WTC11 (cell line): ENCODE measurements at regions not wholly inside any gene's neighbourhood (a gene's known extent, or its start where the extent isn't known, plus 50 kb on each side); places are given as distances from the start of the nearest gene placed in this dataset.

ENCODE experiments used
- ATF3 ChIP-seq: sonication (generic); formaldehyde crosslinking; conservative IDR thresholded peaks from 2 replicates; pipeline ENCODE4 v1.8.1; 2022; ENCODE audit warnings: mild to moderate bottlenecking, missing genetic modification reagents
- ATF6 ChIP-seq: sonication (generic); formaldehyde crosslinking; IDR thresholded peaks from 2 replicates; pipeline ENCODE4 v1.8.1; 2023; ENCODE audit warnings: mild to moderate bottlenecking, missing genetic modification reagents
- CTCF ChIP-seq: fragments of 200-600 bp; IDR thresholded peaks from 2 replicates; pipeline ENCODE4 v1.8.0; 2022; ENCODE audit warnings: antibody characterized with exemption
- FOXK1 ChIP-seq: sonication (generic); formaldehyde crosslinking; IDR thresholded peaks from 2 replicates; pipeline ENCODE4 v1.8.0; 2022; ENCODE audit warnings: mild to moderate bottlenecking, moderate library complexity, missing genetic modification reagents
- IRF1 ChIP-seq: sonication (generic); formaldehyde crosslinking; IDR thresholded peaks from 2 replicates; pipeline ENCODE4 v1.8.0; 2023; ENCODE audit warnings: missing genetic modification reagents
- JUN ChIP-seq: sonication (generic); formaldehyde crosslinking; IDR thresholded peaks from 2 replicates; pipeline ENCODE4 v1.8.0; 2023; ENCODE audit warnings: mild to moderate bottlenecking, missing genetic modification reagents
- KAT7 ChIP-seq: sonication (generic); formaldehyde crosslinking; IDR thresholded peaks from 2 replicates; pipeline ENCODE4 v1.8.1; 2023; ENCODE audit warnings: missing genetic modification reagents, mild to moderate bottlenecking, borderline replicate concordance
- USF2 ChIP-seq: sonication (generic); formaldehyde crosslinking; IDR thresholded peaks from 2 replicates; pipeline ENCODE4 v1.8.1; 2023; ENCODE audit warnings: mild to moderate bottlenecking, missing genetic modification reagents, moderate library complexity
- ZNF219 ChIP-seq: sonication (generic); formaldehyde crosslinking; IDR thresholded peaks from 2 replicates; pipeline ENCODE4 v1.8.0; 2023; ENCODE audit warnings: missing genetic modification reagents, mild to moderate bottlenecking, borderline replicate concordance
- TF ChIP-seq, protein P1 (sequence below): sonication (generic); formaldehyde crosslinking; IDR thresholded peaks from 2 replicates; pipeline ENCODE4 v1.8.1; 2022; ENCODE audit warnings: low read depth, missing genetic modification reagents, borderline replicate concordance
- TF ChIP-seq, protein P2 (sequence below): sonication (generic); formaldehyde crosslinking; IDR thresholded peaks from 2 replicates; pipeline ENCODE4 v1.8.0; 2022; ENCODE audit warnings: mild to moderate bottlenecking, missing genetic modification reagents
- TF ChIP-seq, protein P3 (sequence below): sonication (generic); formaldehyde crosslinking; IDR thresholded peaks from 2 replicates; pipeline ENCODE4 v1.8.0; 2022; ENCODE audit warnings: mild to moderate bottlenecking, missing genetic modification reagents

- TF ChIP-seq ZNF219, result no peak
- TF ChIP-seq CTCF, result no peak
- TF ChIP-seq ATF6 (CRISPR knock-in tag), result no peak
- TF ChIP-seq, protein P1, sequence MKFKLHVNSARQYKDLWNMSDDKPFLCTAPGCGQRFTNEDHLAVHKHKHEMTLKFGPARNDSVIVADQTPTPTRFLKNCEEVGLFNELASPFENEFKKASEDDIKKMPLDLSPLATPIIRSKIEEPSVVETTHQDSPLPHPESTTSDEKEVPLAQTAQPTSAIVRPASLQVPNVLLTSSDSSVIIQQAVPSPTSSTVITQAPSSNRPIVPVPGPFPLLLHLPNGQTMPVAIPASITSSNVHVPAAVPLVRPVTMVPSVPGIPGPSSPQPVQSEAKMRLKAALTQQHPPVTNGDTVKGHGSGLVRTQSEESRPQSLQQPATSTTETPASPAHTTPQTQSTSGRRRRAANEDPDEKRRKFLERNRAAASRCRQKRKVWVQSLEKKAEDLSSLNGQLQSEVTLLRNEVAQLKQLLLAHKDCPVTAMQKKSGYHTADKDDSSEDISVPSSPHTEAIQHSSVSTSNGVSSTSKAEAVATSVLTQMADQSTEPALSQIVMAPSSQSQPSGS (CRISPR knock-in tag), result no peak
- TF ChIP-seq JUN, result no peak
- no peak for TF ChIP-seq IRF1 (CRISPR knock-in tag)
- no peak for TF ChIP-seq KAT7 (CRISPR knock-in tag)
- TF ChIP-seq, protein P2, sequence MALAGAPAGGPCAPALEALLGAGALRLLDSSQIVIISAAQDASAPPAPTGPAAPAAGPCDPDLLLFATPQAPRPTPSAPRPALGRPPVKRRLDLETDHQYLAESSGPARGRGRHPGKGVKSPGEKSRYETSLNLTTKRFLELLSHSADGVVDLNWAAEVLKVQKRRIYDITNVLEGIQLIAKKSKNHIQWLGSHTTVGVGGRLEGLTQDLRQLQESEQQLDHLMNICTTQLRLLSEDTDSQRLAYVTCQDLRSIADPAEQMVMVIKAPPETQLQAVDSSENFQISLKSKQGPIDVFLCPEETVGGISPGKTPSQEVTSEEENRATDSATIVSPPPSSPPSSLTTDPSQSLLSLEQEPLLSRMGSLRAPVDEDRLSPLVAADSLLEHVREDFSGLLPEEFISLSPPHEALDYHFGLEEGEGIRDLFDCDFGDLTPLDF, result no peak
- TF ChIP-seq USF2 (CRISPR knock-in tag), result no peak
- no peak for TF ChIP-seq ATF3 (CRISPR knock-in tag)
- no peak for TF ChIP-seq FOXK1 (CRISPR knock-in tag)
- TF ChIP-seq, protein P3, sequence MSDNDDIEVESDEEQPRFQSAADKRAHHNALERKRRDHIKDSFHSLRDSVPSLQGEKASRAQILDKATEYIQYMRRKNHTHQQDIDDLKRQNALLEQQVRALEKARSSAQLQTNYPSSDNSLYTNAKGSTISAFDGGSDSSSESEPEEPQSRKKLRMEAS, result no peak
Measured at GRCh38 chr14:51563560-51563959, 88.2 kb upstream of the FRMD6 start.
